Transverse colon (tissue), 4 donors: ENCODE measurements at regions not wholly inside any gene's neighbourhood (a gene's known extent, or its start where the extent isn't known, plus 50 kb on each side); places are given as distances from the start of the nearest gene placed in this dataset.

Source experiments
- DNase-seq: peaks from one replicate; pipeline ENCODE4 v3.0.0-alpha.2; 2019
- H3K27ac ChIP-seq, 4 donors: fragments of 200-600 bp; sonication (generic); 2 replicates each; pipeline ENCODE4 v1.5.1; 2016 to 2018; ENCODE audit warnings: inconsistent platforms in 4 of 4
- H3K27me3 ChIP-seq: fragments of 200-600 bp; sonication (generic); 2 replicates; pipeline ENCODE4 v1.5.1; 2017; ENCODE audit warnings: inconsistent platforms
- H3K36me3 ChIP-seq, 4 donors: fragments of 200-600 bp; sonication (generic); 2 replicates each; pipeline ENCODE4 v1.5.1; 2017 to 2019; ENCODE audit warnings: inconsistent platforms in 4 of 4
- H3K4me1 ChIP-seq, 4 donors: fragments of 200-600 bp; sonication (generic); 2 replicates each; pipeline ENCODE4 v1.5.1; 2017 to 2020; ENCODE audit warnings: inconsistent platforms in 4 of 4
- H3K4me3 ChIP-seq, 4 donors: fragments of 200-600 bp; sonication (generic); 1 replicate in 1 of 4; 2 replicates in 3 of 4; pipeline versions ENCODE4 v1.5.1 to v1.6.1; 2017 to 2019; ENCODE audit warnings: inconsistent platforms in 4 of 4
- H3K9me3 ChIP-seq, 2 donors: fragments of 200-600 bp; sonication (generic); 2 replicates each; pipeline ENCODE4 v1.5.1; 2017 to 2019; ENCODE audit warnings: inconsistent platforms in 2 of 2
- CTCF ChIP-seq, 5 experiments: fragments of 200-600 bp in 3 of 5; fragments of 450-650 bp in 2 of 5; sonication (generic) in 3 of 5; IDR thresholded peaks; 1 replicate in 2 of 5; 2 replicates in 3 of 5; pipeline ENCODE4 v1.5.1; 2016 to 2017; ENCODE audit warnings: antibody characterized with exemption in 5 of 5, inconsistent platforms in 3 of 5, mild to moderate bottlenecking in 2 of 5, moderate library complexity in 1 of 5
- EP300 ChIP-seq: sonication (generic); formaldehyde crosslinking; IDR thresholded peaks from one replicate; pipeline ENCODE4 v1.6.1; 2017; ENCODE audit warnings: antibody characterized with exemption, low read depth
- POLR2A ChIP-seq: fragments of 450-650 bp; IDR thresholded peaks from one replicate; pipeline ENCODE4 v1.6.1; 2016; ENCODE audit warnings: antibody characterized with exemption, mild to moderate bottlenecking, moderate library complexity
- POLR2AphosphoS5 ChIP-seq, 3 donors: sonication (generic); formaldehyde crosslinking; IDR thresholded peaks; one replicate each; pipeline ENCODE4 v1.6.1; 2016; ENCODE audit warnings: antibody characterized with exemption in 3 of 3
- WGBS, 2 donors: methylation state at CpG; one replicate each; pipeline ENCODE4 v1.1.5; 2018; ENCODE audit warnings: low coverage in 1 of 2; 5-methylcytosine and 5-hydroxymethylcytosine counted together
- in situ Hi-C, 4 donors: fragments of 200-750 bp; cut with MboI; loops; one replicate each; pipeline versions ENCODE4 v1.15.0 to v1.15.1; 2017; ENCODE audit warnings: low sequenced_read_pairs in 3 of 4, low pct_ligation_motif_present in 1 of 4, low pct_unique_long_range_greater_than_20kb in 1 of 4
- intact Hi-C: fragments of 100-400 bp; cut with DNase I; formaldehyde crosslinking; loops from one replicate; pipeline ENCODE4 v1.15.1; 2023; ENCODE audit warnings: low total_unique reads

GRCh38 chr4:188305690-188306089, 166.4 kb downstream of the TRIML1 start:
- no peak overlapping the region for H3K27ac ChIP-seq
- H3K27me3 ChIP-seq, result no peaks in the 10 kb centered on the region
- WGBS, 2 donors, result 64 to 78% methylated on average over 2 of the region's 2 CpGs
- DNase-seq, result no peak
- in situ Hi-C loops, result no loop called here
- intact Hi-C loops, result no loop called here
- TF ChIP-seq POLR2A (no peak), EP300 (no peak), POLR2AphosphoS5 (IDR thresholded peaks at IDR 0.05) (no peak), CTCF (IDR thresholded peaks at IDR 0.05) (no peak)
- no peak overlapping the region for H3K4me3 ChIP-seq
- H3K9me3 ChIP-seq, result no peaks in the 10 kb centered on the region
- no peaks in the 10 kb centered on the region for H3K36me3 ChIP-seq
- H3K4me1 ChIP-seq, result no peaks in the 10 kb centered on the region

GRCh38 chr4:188307591-188307990, 168.3 kb downstream of the TRIML1 start:
- Histone ChIP-seq H3K27me3 (no peaks in the 10 kb centered on the region), H3K9me3 (no peaks in the 10 kb centered on the region), H3K4me3 (no peak overlapping the region), H3K36me3 (no peaks in the 10 kb centered on the region), H3K4me1 (no peaks in the 10 kb centered on the region), H3K27ac (no peak overlapping the region)
- intact Hi-C loops, result no loop called here
- in situ Hi-C loops, result no loop called here
- 77 to 88% methylated on average over 1 to 4 of the region's 4 CpGs for WGBS, 2 donors
- DNase-seq, result no peak
- no peak for TF ChIP-seq POLR2A
- no peak for TF ChIP-seq POLR2AphosphoS5 (IDR thresholded peaks at IDR 0.05)
- no peak for TF ChIP-seq CTCF (IDR thresholded peaks at IDR 0.05)
- TF ChIP-seq EP300, result no peak

GRCh38 chr4:188308142-188308541, 168.9 kb downstream of the TRIML1 start:
- no peak for DNase-seq
- Histone ChIP-seq H3K4me3 (no peak overlapping the region), H3K36me3 (no peaks in the 10 kb centered on the region), H3K27me3 (no peaks in the 10 kb centered on the region), H3K27ac (no peak overlapping the region), H3K4me1 (no peaks in the 10 kb centered on the region), H3K9me3 (no peaks in the 10 kb centered on the region)
- intact Hi-C loops (no loop called here), in situ Hi-C loops (no loop called here)
- TF ChIP-seq CTCF (IDR thresholded peaks at IDR 0.05) (no peak), POLR2A (no peak), EP300 (no peak), POLR2AphosphoS5 (IDR thresholded peaks at IDR 0.05) (no peak)
- 84 to 94% methylated on average over 6 of the region's 6 CpGs for WGBS, 2 donors

- no peaks in the 10 kb centered on the region for H3K9me3 ChIP-seq
- WGBS, 2 donors, result 87 to 94% methylated on average over 2 of the region's 2 CpGs
- no peak overlapping the region for H3K4me3 ChIP-seq
- in situ Hi-C loops, result no loop called here
- no peak for DNase-seq
- no peaks in the 10 kb centered on the region for H3K27me3 ChIP-seq
- H3K4me1 ChIP-seq, result no peaks in the 10 kb centered on the region
- intact Hi-C loops, result no loop called here
- TF ChIP-seq EP300, result no peak
- no peak for TF ChIP-seq CTCF (IDR thresholded peaks at IDR 0.05)
- TF ChIP-seq POLR2AphosphoS5 (IDR thresholded peaks at IDR 0.05), result no peak
- no peak for TF ChIP-seq POLR2A
- no peaks in the 10 kb centered on the region for H3K36me3 ChIP-seq
- no peak overlapping the region for H3K27ac ChIP-seq
Observed at GRCh38 chr4:188316391-188316790, 177.2 kb downstream of the TRIML1 start.
